SW 1271 (cell line): ENCODE measurements at regions not wholly inside any gene's neighbourhood (a gene's known extent, or its start where the extent isn't known, plus 50 kb on each side); places are given as distances from the start of the nearest gene placed in this dataset.
"Not testable (repeated sequence)": the region's sequence is repeated elsewhere in the genome, so short reads cannot be mapped to it uniquely, and the experiment has no call there.

ENCODE experiments used
- DNase-seq, 2 experiments: peaks; one replicate each; lab custom pipeline; 2025; lab: John Stamatoyannopoulos, UW

DNA sequence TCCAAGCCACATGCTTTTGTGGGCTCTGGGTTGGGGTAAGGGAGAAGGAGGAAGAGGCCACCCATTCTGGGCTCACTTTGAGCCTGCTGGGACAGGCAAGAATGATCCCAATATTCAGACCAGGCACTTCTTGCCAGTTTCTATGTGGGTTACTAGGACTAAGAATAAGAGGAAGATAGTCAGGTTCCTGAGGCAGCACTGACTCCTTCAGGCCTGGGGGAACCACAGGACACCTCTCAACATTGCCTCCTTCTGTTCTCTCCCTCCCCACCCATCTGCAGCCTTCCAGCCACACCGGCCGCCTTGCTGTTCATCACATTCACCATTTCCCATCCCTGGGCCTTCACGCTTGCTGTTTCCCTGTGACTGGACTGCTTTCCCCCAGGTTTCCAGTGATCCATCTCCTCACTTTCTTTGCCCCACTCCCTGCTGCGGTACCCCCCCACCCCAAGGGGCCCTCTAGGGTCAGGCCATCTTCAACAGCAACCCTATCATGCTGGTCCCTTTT lies 69.2 kb upstream of the SIRPA start:
- no peak for DNase-seq

DNA sequence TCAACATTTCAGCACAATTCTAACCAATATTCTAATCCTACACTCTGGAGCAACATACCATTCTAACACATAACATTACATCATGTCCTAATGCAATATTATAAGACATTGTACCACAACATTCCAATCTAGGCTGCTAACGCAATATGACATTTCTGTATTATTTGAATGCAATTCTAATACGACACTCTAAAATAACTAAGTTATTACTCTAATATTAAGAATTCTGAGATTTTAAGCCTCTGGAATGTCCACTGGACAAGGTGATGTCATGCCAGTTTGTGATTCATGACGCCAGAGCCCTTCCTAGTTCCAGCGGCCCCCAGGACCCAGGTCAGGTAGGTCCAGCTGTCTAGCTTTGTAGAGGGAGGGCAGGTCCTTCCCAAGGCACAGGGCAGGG lies 69.7 kb upstream of the SIRPA start:
- no peak for DNase-seq

DNA sequence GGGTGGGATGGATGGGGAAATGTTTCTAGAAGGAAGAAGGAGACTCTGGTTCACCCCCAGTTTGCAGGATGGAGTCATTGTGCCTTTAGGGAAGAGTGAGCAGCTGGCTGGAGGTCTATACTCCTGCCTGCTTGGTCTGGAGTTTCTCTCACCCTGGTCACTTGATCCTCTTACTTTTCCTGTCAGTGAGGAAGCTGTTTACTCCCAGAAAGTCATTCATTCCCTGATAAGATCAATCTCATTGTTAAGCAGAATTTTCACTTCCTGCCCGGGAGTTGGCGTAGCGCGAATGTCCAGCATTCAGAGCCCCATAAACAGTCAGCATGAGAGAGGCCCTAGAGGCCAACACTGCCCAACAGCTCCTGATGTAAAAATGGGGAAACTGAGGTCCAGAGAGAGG lies 70.4 kb upstream of the SIRPA start:
- no peak for DNase-seq

DNA sequence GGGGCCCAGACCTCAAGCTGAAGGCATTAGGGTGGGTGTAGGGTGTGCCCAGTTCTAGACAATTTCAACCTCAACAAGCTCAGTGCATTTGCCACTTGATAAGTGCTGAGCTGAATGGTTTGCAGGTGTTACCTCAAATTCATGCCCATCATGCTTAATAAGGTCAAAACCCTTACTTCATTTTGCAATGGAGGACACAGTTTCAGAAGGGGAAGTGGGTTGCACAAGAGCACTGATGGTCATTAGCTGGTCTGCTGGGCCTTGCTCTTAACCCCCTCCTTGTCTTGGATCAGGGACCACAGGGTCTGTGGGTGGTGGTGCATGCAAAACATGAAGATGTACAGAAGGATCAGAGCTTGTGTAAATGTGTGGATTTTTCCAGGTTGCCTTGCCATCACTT lies 71.0 kb upstream of the SIRPA start:
- no peak for DNase-seq

DNA sequence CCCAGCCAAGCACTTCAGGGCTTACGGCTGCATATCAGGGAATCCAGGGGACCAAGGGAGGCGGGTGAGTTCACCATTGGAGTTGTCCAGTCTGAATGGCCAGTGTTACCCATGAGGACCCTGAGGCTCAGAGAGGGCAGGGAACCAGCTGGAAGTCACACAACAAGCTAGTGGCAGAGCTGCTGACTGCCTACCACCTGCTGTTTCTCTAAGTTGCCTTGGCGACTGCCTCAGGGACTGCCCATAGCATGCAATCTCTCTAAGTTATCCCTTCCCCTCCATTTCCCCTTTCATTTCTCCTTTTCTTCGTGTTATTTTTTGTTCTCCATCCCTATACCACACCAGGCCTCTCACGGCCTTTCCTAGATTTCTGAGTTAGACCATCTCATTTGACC lies 71.8 kb upstream of the SIRPA start:
- DNase-seq, result no peak

DNA sequence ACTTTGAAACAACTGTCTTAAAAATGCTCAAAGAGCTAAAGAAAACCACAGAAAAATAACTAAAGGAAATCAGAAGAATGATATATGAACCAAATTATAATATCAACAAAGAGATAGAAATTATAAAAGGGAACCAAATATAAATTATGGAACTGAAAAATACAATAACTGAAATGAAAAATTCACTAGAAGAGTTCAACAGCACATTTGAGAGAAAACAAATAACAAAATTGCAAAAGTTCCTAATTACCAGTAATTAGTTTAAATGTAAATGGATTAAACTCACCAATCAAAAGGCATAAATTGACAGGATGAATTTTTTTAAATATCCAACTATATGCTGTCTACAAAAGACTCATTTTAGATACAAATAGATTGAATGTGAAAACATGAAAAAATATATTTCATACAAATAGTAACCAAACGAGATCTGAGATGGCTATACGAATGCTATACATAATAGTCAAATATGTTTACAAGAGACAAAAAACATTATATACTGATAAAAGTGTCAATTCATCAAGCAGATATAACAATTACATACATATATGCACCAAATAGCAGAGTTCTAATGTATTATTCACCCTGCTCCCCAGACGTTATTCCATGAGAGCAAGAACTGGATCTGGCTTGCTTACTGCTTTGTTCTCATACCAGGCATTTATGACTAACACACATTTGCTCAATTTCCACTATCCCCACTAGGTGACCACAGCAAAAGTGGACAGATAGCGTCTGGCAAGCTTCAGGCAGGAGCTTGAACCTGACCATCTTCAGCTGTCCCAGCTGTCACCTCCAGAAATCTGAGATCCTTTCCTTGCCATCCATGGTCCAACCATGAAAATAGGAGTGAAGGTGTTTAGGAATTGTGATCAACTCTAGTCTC lies 72.4 kb upstream of the SIRPA start:
- no peak for DNase-seq

DNA sequence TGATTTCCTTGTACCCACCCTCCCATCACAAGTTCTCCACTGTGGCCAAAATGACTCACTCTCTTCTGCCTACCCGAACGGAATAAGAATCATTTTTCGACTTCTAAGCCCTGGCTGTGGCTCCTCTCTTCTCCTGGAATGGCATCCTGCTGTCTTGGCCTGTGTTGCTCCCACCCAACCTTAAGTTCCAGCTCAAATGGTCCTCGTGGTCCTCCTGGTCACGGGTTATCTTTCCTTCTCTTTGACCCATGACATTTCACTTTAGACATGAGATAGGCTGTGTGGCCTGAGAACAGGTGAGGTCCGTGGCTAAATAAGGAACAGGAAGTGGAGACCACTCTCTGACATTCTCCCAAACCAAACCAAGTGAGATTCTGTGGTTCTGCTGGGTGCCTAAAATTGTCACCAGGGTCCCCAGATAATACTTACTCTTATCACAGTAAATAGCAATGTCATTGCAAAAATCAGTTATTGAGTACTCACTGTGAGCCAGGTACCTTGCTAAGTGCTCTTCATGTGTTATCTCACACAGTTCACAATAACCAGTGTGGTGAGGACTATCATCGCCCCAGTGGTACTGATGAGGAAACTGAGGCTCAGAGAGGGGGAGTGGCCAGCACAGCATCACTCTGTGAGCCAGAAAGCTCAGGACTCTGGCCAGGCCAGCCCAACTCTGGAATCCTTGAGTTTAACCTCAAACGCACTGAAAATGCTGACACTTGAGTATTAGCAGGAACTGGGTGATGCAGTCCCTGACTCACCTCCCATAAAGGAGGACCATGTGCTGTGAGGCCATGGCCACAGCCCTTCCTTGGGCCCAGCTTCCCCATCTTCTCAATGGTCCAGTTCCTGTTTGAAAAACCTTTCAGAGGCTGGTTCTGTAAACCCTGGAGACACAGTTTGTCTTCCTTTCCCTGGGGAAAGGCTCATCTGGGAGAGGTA lies 74.8 kb upstream of the SIRPA start:
- no peak for DNase-seq

DNA sequence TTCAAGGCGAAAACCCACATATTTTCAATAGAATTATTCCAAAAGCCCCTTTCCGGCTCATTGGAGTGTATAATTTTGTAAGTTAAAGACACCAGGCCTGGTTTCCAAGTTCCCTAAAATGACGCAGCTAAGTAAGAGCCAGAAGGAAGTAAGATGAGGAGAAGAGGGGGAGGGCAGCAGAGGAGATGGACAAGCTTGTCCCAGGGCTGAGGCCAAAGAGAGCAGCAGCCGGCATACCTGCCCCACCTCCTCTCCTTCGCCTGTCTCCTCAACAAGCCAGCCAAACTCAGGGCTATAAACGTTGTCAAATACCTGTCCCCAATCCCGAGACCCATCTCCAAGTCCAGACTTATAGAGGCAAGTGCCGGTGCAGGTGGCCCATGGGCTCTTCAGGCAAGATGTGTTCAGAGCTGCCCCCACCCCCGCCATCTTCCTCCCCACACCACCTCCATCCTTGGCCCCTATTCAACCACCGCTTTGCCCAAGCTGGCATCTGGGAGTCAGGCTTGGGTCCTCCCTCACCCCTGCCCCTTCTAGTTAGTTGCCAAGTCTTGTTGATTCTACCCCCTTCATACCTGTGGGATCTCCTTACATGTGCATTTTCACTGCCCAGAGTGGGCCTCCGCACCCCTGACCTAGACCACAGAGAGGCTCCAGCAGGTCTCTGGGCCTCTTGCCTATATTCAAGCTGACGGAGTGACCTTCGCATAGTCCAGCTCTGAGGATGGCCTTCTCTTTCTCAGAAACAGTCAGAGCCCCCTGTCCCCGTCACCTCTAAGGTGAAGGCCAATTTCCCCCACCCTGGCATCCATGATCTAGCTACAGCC lies 75.7 kb upstream of the SIRPA start:
- DNase-seq, result no peak

DNA sequence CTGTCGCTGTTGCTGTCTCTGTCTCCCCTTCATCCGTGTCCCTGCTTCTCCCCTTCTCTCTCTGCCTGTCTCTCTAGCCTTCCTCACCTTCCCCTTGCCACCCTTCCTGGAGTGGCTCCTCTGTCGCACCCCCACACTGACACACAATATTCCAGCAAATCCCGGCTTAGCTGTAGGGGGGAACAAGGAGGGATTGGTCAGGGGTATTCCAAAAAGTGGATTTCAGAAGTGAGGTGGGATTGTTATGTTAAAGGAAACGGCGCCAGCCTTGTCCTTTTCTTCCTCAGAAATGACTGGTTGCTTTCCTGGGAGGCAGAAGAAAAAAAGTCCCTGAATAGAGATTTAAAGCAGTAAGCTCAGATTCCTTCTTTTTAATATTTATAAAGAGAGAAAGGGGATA lies 76.3 kb upstream of the SIRPA start:
- no peak for DNase-seq

DNA sequence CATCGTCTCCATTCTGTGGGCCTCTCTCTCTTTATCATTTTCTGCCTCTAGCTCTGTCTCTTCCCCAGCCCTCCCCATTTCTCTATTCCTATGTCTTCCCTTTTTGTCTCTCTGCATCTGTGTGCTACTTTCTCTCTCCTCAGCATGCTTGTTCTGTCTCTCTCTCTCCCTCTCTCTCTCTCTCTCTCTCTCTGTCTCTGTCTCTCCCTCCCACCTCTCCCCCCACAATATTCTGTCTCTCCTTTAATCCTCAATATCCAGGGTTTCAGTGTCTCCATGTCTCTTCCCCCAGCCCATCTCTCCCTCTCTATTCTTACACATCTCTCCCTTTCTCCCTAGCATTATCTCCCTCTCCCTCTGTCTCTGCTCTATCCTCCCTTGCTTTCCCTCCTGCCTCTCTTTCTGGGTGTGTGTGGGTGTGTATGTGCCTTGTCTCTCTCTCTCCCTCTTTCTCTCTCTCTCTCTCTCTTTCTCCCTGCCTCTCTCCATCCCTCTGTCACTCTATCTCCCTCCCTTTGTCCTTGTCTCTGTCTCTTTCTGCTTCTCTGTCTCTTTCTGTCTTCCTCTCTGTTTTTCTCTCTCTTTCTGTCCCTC lies 76.9 kb upstream of the SIRPA start:
- DNase-seq, result no peak

DNA sequence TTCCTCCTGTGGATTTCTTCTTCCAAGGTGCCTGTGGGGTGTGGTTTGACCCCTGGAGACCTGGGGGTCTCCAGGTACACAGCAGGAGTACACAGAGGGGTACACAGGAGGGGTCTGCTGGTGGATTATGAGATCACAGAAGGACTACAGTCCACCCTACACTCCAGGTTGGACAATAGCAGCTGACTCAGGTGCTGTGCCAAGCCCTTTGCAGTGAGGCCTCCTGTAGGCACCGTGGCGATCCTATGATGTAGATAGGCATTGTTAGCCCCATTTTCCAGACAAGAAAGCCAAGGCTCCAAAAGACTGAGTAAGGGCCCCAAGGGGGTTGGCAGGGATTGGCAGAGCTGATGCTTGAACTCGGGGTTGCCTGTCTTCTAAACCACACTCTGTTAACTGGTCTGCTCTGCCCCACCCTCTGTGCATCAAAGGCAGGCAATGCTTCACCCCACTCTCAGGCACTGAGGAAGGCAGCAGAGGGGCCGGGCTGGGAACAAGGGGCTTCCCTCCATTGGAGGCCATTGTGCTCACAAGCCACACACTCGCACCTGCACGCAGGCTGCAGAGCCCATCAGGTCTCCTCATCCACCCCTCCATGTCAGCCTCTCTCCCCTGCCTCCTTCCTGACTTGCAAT lies 77.5 kb upstream of the SIRPA start:
- no peak for DNase-seq

DNA sequence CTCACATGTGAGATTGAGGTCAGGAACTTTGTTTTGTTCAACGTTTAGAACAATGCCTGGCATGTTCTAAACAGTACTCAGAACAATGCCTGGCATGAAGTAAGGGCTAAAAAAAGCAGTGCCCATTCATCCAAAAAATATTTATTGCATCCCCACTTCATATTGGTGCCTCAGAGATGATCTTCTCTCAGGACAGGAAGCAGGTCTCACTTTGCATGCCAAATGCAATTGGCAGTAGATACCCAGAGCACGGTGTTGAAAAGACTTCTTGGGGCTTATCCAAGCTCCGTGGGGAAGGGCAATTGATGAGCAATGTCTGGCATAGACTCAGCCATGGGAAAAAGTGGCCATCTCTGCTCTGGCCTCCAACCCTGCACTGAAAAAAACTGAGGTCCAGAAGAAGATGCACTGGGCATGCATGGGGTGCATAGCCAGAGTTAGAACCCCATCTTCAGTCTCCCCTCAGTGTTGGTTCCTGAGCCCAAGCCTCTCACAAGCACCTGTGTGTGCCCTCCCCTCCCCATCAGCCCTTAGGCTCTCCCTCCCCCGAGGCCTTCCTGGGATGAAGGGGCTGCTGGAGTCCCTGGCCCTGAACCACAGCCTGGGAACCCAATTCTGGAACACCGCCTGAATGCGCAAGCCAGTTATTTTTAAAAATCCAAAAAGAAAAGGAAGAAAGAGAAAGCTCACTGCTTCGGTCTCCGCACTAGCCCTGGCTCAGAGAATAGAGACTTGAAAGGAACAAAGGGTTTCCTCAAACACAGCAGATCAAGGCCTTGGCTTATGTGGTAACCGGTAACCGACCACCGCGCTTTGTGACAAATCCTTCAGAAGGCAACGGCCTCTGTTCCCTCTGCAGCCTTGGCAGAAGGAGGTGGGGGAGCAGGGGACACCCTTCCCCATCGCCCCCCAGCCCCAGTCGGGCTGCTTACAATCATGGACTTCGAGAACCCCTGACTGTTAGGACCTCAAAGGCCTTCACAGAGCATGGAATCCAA lies 78.5 kb upstream of the SIRPA start:
- DNase-seq, result peak; percentile 40 to 57

DNA sequence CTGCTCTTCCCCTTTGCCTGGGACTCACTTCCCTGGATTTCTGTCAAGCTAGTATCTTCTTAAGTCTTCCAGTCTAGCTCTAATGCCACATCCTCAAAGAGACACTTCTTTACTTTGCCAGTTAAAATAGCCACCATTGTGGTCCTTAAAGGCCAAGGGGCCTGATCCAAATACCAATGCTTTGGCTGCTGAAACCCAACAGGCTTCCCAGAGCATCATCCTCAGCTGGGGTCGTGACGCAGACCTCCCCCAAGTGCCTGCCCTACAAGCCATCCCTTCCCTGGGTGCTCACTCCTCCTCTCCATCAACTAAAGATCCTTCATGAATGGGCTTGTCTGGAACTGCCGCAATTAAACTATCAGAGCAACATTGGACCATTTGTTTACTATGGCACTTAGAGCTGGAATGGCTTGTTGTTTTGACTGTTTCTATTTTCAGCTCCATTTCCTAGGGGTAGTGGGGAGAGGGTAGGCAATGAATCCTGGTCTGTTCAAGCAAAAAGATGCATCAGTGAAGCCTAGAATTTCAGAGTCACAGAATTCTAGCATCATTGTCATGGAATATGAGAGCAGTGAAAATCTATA lies 79.6 kb upstream of the SIRPA start:
- no peak for DNase-seq

DNA sequence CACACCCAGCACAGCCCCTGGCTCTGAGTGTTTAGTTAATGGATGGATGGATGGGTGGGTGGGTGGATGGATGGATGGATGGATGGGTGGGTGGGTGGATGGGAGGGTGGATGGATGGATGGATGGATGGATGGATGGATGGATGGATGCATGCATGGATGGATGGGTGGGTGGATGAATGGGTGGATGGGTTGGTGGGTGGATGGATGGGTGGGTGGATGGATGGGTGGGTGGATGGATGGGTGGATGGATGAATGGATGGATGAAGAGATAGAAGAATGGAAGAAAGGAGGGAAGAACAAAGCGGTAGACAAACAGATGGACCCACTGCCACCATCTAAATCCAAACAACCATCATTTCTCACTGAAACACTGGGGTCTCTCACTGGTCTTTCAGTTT lies 80.3 kb upstream of the SIRPA start:
- DNase-seq, result not testable (repeated sequence)

DNA sequence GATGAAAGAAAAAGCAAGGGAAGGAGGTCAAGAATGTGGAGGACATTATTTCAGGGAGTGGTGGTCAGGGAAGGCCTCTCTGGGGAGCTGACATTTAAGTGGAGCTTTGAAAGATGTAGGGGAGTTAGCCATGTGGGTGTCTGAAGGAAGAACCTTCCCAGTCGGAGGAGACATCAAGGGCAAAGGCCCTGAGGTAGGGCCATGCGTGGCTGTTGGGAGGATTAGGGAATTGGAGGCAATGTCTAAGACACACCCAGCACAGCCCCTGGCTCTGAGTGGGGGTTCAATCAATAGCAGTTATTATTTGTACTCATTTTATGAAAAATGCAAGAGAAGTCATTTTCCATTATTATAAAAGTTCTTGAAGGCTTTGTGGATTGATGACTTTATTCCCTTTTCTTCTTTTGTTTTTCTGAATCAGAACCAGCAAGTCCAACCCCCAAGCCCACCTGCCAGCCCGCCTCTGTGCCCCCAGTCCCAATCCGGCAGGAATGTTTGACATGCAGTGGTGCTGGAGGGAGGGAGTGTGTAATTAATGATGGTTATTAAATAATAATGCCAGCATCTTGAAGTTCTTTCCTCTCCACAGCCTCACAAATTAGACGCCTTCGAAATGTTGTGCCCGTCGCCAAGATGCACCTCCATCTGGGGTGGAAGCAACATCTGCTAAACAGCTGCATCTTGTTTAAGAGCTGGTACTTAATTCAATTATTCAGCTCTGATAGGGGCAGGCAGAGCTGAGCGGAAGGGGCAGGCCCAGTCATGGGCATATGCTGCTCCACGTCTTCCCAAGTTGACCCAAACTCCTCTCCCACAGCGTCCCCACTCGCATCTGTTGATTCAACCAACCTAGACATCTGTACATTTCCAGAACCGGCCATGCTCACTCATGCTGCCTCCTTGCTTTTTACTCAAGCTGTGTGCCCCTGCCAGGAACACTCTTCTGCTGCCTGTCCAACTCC lies 81.3 kb upstream of the SIRPA start:
- DNase-seq, result no peak

DNA sequence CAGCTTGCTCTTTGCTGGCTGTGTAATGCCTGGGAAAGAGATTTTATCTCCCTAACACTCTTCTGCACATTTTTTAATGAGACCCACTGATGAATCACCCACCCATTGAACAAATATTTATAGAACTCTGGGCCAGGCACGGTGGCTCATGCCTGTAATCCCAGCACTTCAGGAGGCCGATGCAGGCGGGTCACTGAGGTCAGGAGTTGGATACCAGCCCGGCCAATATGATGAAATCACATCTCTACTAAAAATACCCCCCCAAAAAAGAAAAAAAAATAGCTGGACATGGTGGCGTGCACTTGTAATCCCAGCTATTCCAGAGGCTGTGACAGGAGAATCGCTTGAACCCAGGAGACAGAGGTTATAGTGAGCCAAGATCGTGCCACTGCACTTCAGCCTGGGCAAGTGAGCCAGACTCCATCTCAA lies 82.1 kb upstream of the SIRPA start:
- DNase-seq, result peak in 1 of 2 experiments; percentile 37

DNA sequence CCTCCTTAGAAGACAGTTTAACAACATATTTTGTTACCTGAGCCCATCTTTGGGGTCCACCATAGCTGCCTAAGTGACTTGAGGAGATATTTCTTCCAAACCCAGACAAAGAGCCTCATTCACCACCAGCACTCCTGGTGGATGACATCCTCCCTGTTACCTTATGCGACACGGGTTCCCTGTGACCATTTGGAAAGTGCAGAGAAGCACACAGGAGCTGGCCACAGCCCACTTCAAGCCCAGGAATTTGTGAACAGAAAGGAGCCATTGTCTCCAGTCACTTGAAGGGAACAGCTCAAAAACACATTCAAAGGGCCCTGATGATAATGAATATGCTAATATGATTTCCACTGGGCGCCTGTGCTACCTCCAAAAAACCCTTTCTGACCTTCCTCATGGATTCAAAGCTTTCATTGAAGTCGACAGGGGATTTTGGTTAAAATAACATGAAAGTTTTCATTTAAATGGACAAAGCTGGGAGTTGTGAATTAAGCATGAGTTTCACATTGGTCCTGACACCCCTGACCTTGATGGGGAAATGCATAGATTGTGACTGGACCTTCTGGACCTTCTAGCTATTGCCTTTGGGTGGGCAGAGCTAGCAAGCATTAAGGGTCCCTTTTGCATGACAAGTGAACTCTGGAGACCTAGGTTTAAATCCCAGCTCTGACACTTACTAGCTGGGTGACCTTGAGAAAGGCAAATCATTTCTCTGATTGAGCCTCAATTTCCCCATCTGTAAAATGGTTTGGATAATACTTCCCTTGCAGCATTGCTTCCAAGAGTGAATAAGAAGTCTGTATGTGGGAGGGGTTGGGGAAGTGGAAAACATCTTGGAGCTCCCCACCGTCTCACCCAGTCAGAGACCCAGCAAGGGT lies 83.3 kb upstream of the SIRPA start:
- no peak for DNase-seq
